Neuronal stem cell (in vitro differentiated cells): ENCODE measurements at regions not wholly inside any gene's neighbourhood (a gene's known extent, or its start where the extent isn't known, plus 50 kb on each side); places are given as distances from the start of the nearest gene placed in this dataset.

Experiments
- DNase-seq: peaks from one replicate; pipeline ENCODE4 v3.0.0-alpha.2; 2013; ENCODE audit warnings: low spot score
- H2AFZ ChIP-seq: one replicate; pipeline ENCODE4 v1.6.1; 2013; ENCODE audit warnings: mild to moderate bottlenecking, low read length, inconsistent platforms
- H2AK5ac ChIP-seq: 2 replicates; pipeline ENCODE4 v1.6.1; 2013; ENCODE audit warnings: low read depth, mild to moderate bottlenecking, inconsistent platforms, low read length, moderate library complexity, mixed read lengths
- H2BK120ac ChIP-seq: 2 replicates; pipeline ENCODE4 v1.6.1; 2013; ENCODE audit warnings: low read depth, mild to moderate bottlenecking, inconsistent platforms, low read length, moderate library complexity, mixed read lengths
- H2BK12ac ChIP-seq: one replicate; pipeline ENCODE4 v1.6.1; 2013; ENCODE audit warnings: low read length, inconsistent platforms
- H2BK15ac ChIP-seq: 2 replicates; pipeline ENCODE4 v1.6.1; 2013; ENCODE audit warnings: mild to moderate bottlenecking, low read length, inconsistent platforms, mixed read lengths
- H2BK5ac ChIP-seq: one replicate; pipeline ENCODE4 v1.6.1; 2013; ENCODE audit warnings: inconsistent platforms, mild to moderate bottlenecking, low read length, moderate library complexity
- H3K14ac ChIP-seq: one replicate; pipeline ENCODE4 v1.6.1; 2013; ENCODE audit warnings: low read length, inconsistent platforms
- H3K18ac ChIP-seq: 2 replicates; pipeline ENCODE4 v1.6.1; 2013; ENCODE audit warnings: low read length, inconsistent platforms
- H3K23ac ChIP-seq: 2 replicates; pipeline ENCODE4 v1.6.1; 2013; ENCODE audit warnings: low read depth, mild to moderate bottlenecking, mixed read lengths, low read length, inconsistent platforms; ENCODE audit not compliant: poor library complexity
- H3K27ac ChIP-seq: replicated peaks from 3 replicates; pipeline ENCODE4 v1.5.1; 2013; ENCODE audit warnings: low read length, inconsistent platforms
- H3K27me3 ChIP-seq, 3 experiments: 2 replicates each; pipeline ENCODE4 v1.6.1; 2013; ENCODE audit warnings: low read length in 3 of 3, mild to moderate bottlenecking in 2 of 3, inconsistent platforms in 1 of 3, low read depth in 1 of 3, mixed read lengths in 1 of 3, moderate library complexity in 1 of 3; ENCODE audit not compliant: control insufficient read depth in 3 of 3, insufficient read depth in 3 of 3
- H3K36me3 ChIP-seq, 2 donors: replicated peaks in 1 of 2; 2 replicates each; pipeline ENCODE4 v1.6.1; 2013; ENCODE audit warnings: low read length in 2 of 2; ENCODE audit not compliant: control insufficient read depth in 2 of 2, insufficient read depth in 2 of 2
- H3K4ac ChIP-seq: 2 replicates; pipeline ENCODE4 v1.6.1; 2013; ENCODE audit warnings: inconsistent platforms, mild to moderate bottlenecking, low read length, moderate library complexity
- H3K4me1 ChIP-seq, 2 donors: 1 replicate in 1 of 2; 2 replicates in 1 of 2; pipeline ENCODE4 v1.6.1; 2013; ENCODE audit warnings: low read length in 2 of 2, low read depth in 1 of 2; ENCODE audit not compliant: control insufficient read depth in 2 of 2, insufficient read depth in 1 of 2
- H3K4me2 ChIP-seq: one replicate; pipeline ENCODE4 v1.6.1; 2013; ENCODE audit warnings: mild to moderate bottlenecking, low read length, inconsistent platforms; ENCODE audit not compliant: insufficient read depth, poor library complexity, severe bottlenecking
- H3K4me3 ChIP-seq, 2 donors: 2 replicates each; pipeline ENCODE4 v1.5.1; 2013; ENCODE audit warnings: low read length in 2 of 2, mild to moderate bottlenecking in 2 of 2, inconsistent platforms in 1 of 2, moderate library complexity in 1 of 2
- H3K79me1 ChIP-seq: one replicate; pipeline ENCODE4 v1.6.1; 2013; ENCODE audit warnings: low read depth, mild to moderate bottlenecking, inconsistent platforms, low read length, moderate library complexity
- H3K9ac ChIP-seq: one replicate; pipeline ENCODE4 v1.6.1; 2013; ENCODE audit warnings: mild to moderate bottlenecking, low read depth, low read length, inconsistent platforms; ENCODE audit not compliant: poor library complexity
- H3K9me3 ChIP-seq, 2 donors: replicated peaks in 1 of 2; 2 replicates each; pipeline versions ENCODE3 to v1.6.1; 2013; ENCODE audit warnings: low read length in 2 of 2, mild to moderate bottlenecking in 2 of 2, inconsistent platforms in 1 of 2, low read depth in 1 of 2, mixed read lengths in 1 of 2, moderate library complexity in 1 of 2; ENCODE audit not compliant: control insufficient read depth in 2 of 2, insufficient read depth in 1 of 2
- H4K8ac ChIP-seq: one replicate; pipeline ENCODE4 v1.6.1; 2013; ENCODE audit warnings: low read depth, mild to moderate bottlenecking, inconsistent platforms, low read length, moderate library complexity
- H4K91ac ChIP-seq: one replicate; pipeline ENCODE4 v1.6.1; 2013; ENCODE audit warnings: low read length, low read depth, mild to moderate bottlenecking, inconsistent platforms; ENCODE audit not compliant: poor library complexity
- whole genome bisulfite sequencing, 2 donors: extraction: QIAGEN DNeasy Blood & Tissue Kit; methylation state at CpG; one replicate each; pipeline ENCODE4 v1.1.7; 2013; ENCODE audit warnings: missing lambda C conversion rate in 2 of 2, mixed read lengths in 1 of 2; ENCODE audit not compliant: insufficient read length in 2 of 2, insufficient replicate concordance in 1 of 2; ENCODE audit errors: extremely low coverage in 2 of 2; 5-methylcytosine and 5-hydroxymethylcytosine counted together

- H4K8ac ChIP-seq = no peak overlapping the region
- H2BK15ac ChIP-seq = no peak overlapping the region
- no peak overlapping the region for H4K91ac ChIP-seq
- H3K4me2 ChIP-seq = no peak overlapping the region
- peak overlapping the region; percentile 88 for H2AFZ ChIP-seq
- H3K79me1 ChIP-seq = no peaks in the 10 kb centered on the region
- H3K4ac ChIP-seq = no peak overlapping the region
- no peak for DNase-seq
- H2BK12ac ChIP-seq = no peak overlapping the region
- no peak overlapping the region for H2BK5ac ChIP-seq
- no peak overlapping the region for H3K14ac ChIP-seq
- no peaks in the 10 kb centered on the region for H3K27me3 ChIP-seq
- no peak overlapping the region for H3K9ac ChIP-seq
- no peaks in the 10 kb centered on the region for H3K36me3 ChIP-seq
- no peak overlapping the region for H2BK120ac ChIP-seq
- peaks cover 0 to 2% of the 10 kb centered on the region in 2 donors for H3K9me3 ChIP-seq
- H3K4me3 ChIP-seq = no peak overlapping the region
- H3K23ac ChIP-seq = no peak overlapping the region
- H3K18ac ChIP-seq = no peak overlapping the region
- WGBS, 2 donors = no CpG with 5 or more reads among the region's 4 CpGs
- peaks cover 3% of the 10 kb centered on the region in 2 donors for H3K4me1 ChIP-seq
- H3K27ac ChIP-seq = peak overlapping the region; percentile 69
- no peak overlapping the region for H2AK5ac ChIP-seq
These were observed 610.6 kb downstream of the HDGFL1 start for GRCh38 chr6:23179994-23180393.

- Histone ChIP-seq H3K79me1 (no peaks in the 10 kb centered on the region), H3K14ac (no peak overlapping the region), H3K4me1 (peaks cover 3% of the 10 kb centered on the region in 2 donors), H4K91ac (no peak overlapping the region), H2BK15ac (no peak overlapping the region), H2BK12ac (no peak overlapping the region), H2BK5ac (no peak overlapping the region), H2BK120ac (no peak overlapping the region), H3K27ac (peak overlapping the region; percentile 69), H3K23ac (no peak overlapping the region), H3K27me3 (no peaks in the 10 kb centered on the region), H3K36me3 (no peaks in the 10 kb centered on the region), H3K9me3 (peaks cover 0 to 2% of the 10 kb centered on the region in 2 donors), H3K4ac (no peak overlapping the region), H3K9ac (no peak overlapping the region), H4K8ac (no peak overlapping the region), H3K4me3 (no peak overlapping the region), H3K4me2 (no peak overlapping the region), H3K18ac (no peak overlapping the region), H2AFZ (peak overlapping the region; percentile 88), H2AK5ac (no peak overlapping the region)
- DNase-seq = peak; percentile 64
- WGBS, 2 donors = no CpG with 5 or more reads among the region's 12 CpGs
These were observed 611.3 kb downstream of the HDGFL1 start for GRCh38 chr6:23180504-23181293.

GRCh38 chr6:23181356-23182110 lies 612.2 kb downstream of the HDGFL1 start:
- peak overlapping the region; percentile 60 for H3K27ac ChIP-seq
- H3K4me3 ChIP-seq = no peak overlapping the region
- H3K9me3 ChIP-seq = peaks cover 0 to 2% of the 10 kb centered on the region in 2 donors
- no peak overlapping the region for H2BK12ac ChIP-seq
- no peak overlapping the region for H3K9ac ChIP-seq
- no peak overlapping the region for H2AK5ac ChIP-seq
- no peak overlapping the region for H4K8ac ChIP-seq
- DNase-seq = no peak
- H3K4me2 ChIP-seq = no peak overlapping the region
- H2AFZ ChIP-seq = peak overlapping the region; percentile 88
- no peak overlapping the region for H3K4ac ChIP-seq
- H3K18ac ChIP-seq = no peak overlapping the region
- H2BK5ac ChIP-seq = no peak overlapping the region
- H4K91ac ChIP-seq = no peak overlapping the region
- H3K79me1 ChIP-seq = no peaks in the 10 kb centered on the region
- no peak overlapping the region for H3K14ac ChIP-seq
- no CpG with 5 or more reads among the region's 7 CpGs for WGBS, 2 donors
- no peak overlapping the region for H2BK120ac ChIP-seq
- H3K36me3 ChIP-seq = no peaks in the 10 kb centered on the region
- H3K27me3 ChIP-seq = no peaks in the 10 kb centered on the region
- H3K23ac ChIP-seq = no peak overlapping the region
- peaks cover 3% of the 10 kb centered on the region in 2 donors for H3K4me1 ChIP-seq
- no peak overlapping the region for H2BK15ac ChIP-seq

GRCh38 chr6:23183846-23184245 lies 614.5 kb downstream of the HDGFL1 start:
- H4K91ac ChIP-seq = no peak overlapping the region
- no peak overlapping the region for H2BK120ac ChIP-seq
- H3K36me3 ChIP-seq = no peaks in the 10 kb centered on the region
- DNase-seq = no peak
- no peak overlapping the region for H3K18ac ChIP-seq
- no peak overlapping the region for H3K9ac ChIP-seq
- no peaks in the 10 kb centered on the region for H3K9me3 ChIP-seq
- H2BK12ac ChIP-seq = no peak overlapping the region
- no peaks in the 10 kb centered on the region for H3K79me1 ChIP-seq
- no peak overlapping the region for H2BK5ac ChIP-seq
- no peaks in the 10 kb centered on the region for H3K27me3 ChIP-seq
- no peak overlapping the region for H2AK5ac ChIP-seq
- H3K4me2 ChIP-seq = no peak overlapping the region
- H3K4me1 ChIP-seq = peaks cover 3% of the 10 kb centered on the region in 2 donors
- no peak overlapping the region for H2AFZ ChIP-seq
- no peak overlapping the region for H3K4ac ChIP-seq
- no peak overlapping the region for H3K23ac ChIP-seq
- no CpG with 5 or more reads among the region's 7 CpGs for WGBS, 2 donors
- no peak overlapping the region for H3K14ac ChIP-seq
- H3K4me3 ChIP-seq = no peak overlapping the region
- no peak overlapping the region for H3K27ac ChIP-seq
- no peak overlapping the region for H4K8ac ChIP-seq
- no peak overlapping the region for H2BK15ac ChIP-seq
